H1 (cell line): ENCODE measurements at regions not wholly inside any gene's neighbourhood (a gene's known extent, or its start where the extent isn't known, plus 50 kb on each side); places are given as distances from the start of the nearest gene placed in this dataset.

Source experiments
- CTCF ChIA-PET: fragments of 300-600 bp; sonication (Branson Sonifier 250); formaldehyde crosslinking; loops from one replicate; lab custom pipeline; 2021; ENCODE audit not compliant: partially characterized antibody; lab: Charles Lee
- POLR2A ChIA-PET: fragments of 300-600 bp; sonication (Branson Sonifier 250); formaldehyde crosslinking; loops from one replicate; lab custom pipeline; 2021; ENCODE audit warnings: inconsistent platforms; ENCODE audit not compliant: partially characterized antibody; lab: Charles Lee
- DNase-seq, 2 experiments: peaks; one replicate each; pipeline versions ENCODE4 v3.0.0 to v3.0.0-alpha.2; 2010 to 2022; ENCODE audit warnings: low spot score in 2 of 2, low read depth in 1 of 2, mixed read lengths in 1 of 2
- FAIRE-seq: peaks from 2 replicates; lab custom pipeline; 2011; peaks lifted over from hg19 to GRCh38; lab: Jason Lieb, UNC
- H2AFZ ChIP-seq: 2 replicates; pipeline ENCODE4 v1.8.1; 2012; ENCODE audit warnings: low read length, inconsistent platforms
- H2AK5ac ChIP-seq: 2 replicates; pipeline ENCODE4 v1.6.1; 2013; ENCODE audit warnings: low read depth, low read length
- H2BK120ac ChIP-seq: replicated peaks from 2 replicates; pipeline ENCODE3; 2013; ENCODE audit warnings: low read depth, low read length, inconsistent platforms
- H2BK12ac ChIP-seq: 2 replicates; pipeline ENCODE4 v1.6.1; 2013; ENCODE audit warnings: low read depth, low read length
- H2BK15ac ChIP-seq: 2 replicates; pipeline ENCODE4 v1.6.1; 2013; ENCODE audit warnings: low read length
- H2BK20ac ChIP-seq: 2 replicates; pipeline ENCODE4 v1.6.1; 2013; ENCODE audit warnings: low read length
- H2BK5ac ChIP-seq: 2 replicates; pipeline ENCODE4 v1.6.1; 2013; ENCODE audit warnings: low read depth, low read length
- H3K14ac ChIP-seq: 2 replicates; pipeline ENCODE4 v1.6.1; 2013; ENCODE audit warnings: inconsistent platforms; ENCODE audit not compliant: insufficient read length
- H3K18ac ChIP-seq: 2 replicates; pipeline ENCODE4 v1.6.1; 2013; ENCODE audit warnings: low read length; ENCODE audit errors: extremely low read depth
- H3K23ac ChIP-seq: 2 replicates; pipeline ENCODE4 v1.6.1; 2013; ENCODE audit warnings: inconsistent platforms; ENCODE audit not compliant: insufficient read length
- H3K23me2 ChIP-seq: 2 replicates; pipeline ENCODE4 v1.6.1; 2013; ENCODE audit warnings: low read depth, low read length
- H3K27ac ChIP-seq: 2 replicates; pipeline ENCODE4 v1.6.1; 2011; ENCODE audit warnings: low read depth, low read length, inconsistent platforms
- H3K27me3 ChIP-seq, 4 experiments: replicated peaks in 1 of 4; 1 replicate in 1 of 4; 2 replicates in 3 of 4; pipeline versions ENCODE4 v1.6.1 to v1.8.1; 2011 to 2013; ENCODE audit warnings: low read length in 3 of 4, mild to moderate bottlenecking in 3 of 4, inconsistent platforms in 2 of 4, mixed read lengths in 2 of 4, moderate library complexity in 1 of 4; ENCODE audit not compliant: control insufficient read depth in 3 of 4, insufficient read depth in 3 of 4; ENCODE audit errors: extremely low read depth in 1 of 4
- H3K36me3 ChIP-seq, 4 experiments: 2 replicates each; pipeline versions ENCODE4 v1.6.1 to v1.8.1; 2011 to 2013; ENCODE audit warnings: mild to moderate bottlenecking in 4 of 4, low read length in 3 of 4, moderate library complexity in 2 of 4, control low read depth in 1 of 4, inconsistent platforms in 1 of 4; ENCODE audit not compliant: insufficient read depth in 4 of 4, control insufficient read depth in 2 of 4
- H3K4ac ChIP-seq: replicated peaks from 2 replicates; pipeline ENCODE3; 2013; ENCODE audit warnings: low read length, low read depth, mixed read lengths, inconsistent platforms; ENCODE audit not compliant: insufficient read length
- H3K4me1 ChIP-seq, 4 experiments: replicated peaks in 1 of 4; 1 replicate in 1 of 4; 2 replicates in 3 of 4; pipeline versions ENCODE4 v1.6.1 to v1.8.1; 2011 to 2013; ENCODE audit warnings: low read length in 3 of 4, inconsistent platforms in 2 of 4, mixed read lengths in 1 of 4; ENCODE audit not compliant: insufficient read depth in 4 of 4, control insufficient read depth in 3 of 4
- H3K4me2 ChIP-seq, 2 experiments: 2 replicates each; pipeline versions ENCODE4 v1.6.1 to v1.8.1; 2011 to 2013; ENCODE audit warnings: low read depth in 2 of 2, low read length in 2 of 2, control low read depth in 1 of 2, inconsistent platforms in 1 of 2, mild to moderate bottlenecking in 1 of 2; ENCODE audit not compliant: insufficient read depth in 1 of 2
- H3K4me3 ChIP-seq, 4 experiments: fragments of 200-600, 300-600 bp in 1 of 4; sonication (generic), shearing (Covaris generic), sonication (Bioruptor Twin) in 1 of 4; 2 replicates each; pipeline versions ENCODE4 v1.5.1 to v1.8.1; 2011 to 2016; ENCODE audit warnings: low read length in 4 of 4, low read depth in 3 of 4, control low read depth in 2 of 4, inconsistent platforms in 2 of 4, mild to moderate bottlenecking in 2 of 4, mixed read lengths in 1 of 4, moderate library complexity in 1 of 4; ENCODE audit not compliant: insufficient read depth in 2 of 4; ENCODE audit errors: extremely low read depth in 1 of 4
- H3K56ac ChIP-seq: replicated peaks from 2 replicates; pipeline ENCODE3; 2013; ENCODE audit warnings: low read depth, mild to moderate bottlenecking, mixed read lengths, low read length, inconsistent platforms; ENCODE audit not compliant: insufficient read length
- H3K79me1 ChIP-seq: 2 replicates; pipeline ENCODE4 v1.6.1; 2013; ENCODE audit warnings: low read depth, low read length, control low read depth
- H3K79me2 ChIP-seq, 2 experiments: 2 replicates each; pipeline versions ENCODE4 v1.6.1 to v1.8.1; 2012 to 2013; ENCODE audit warnings: low read length in 2 of 2, mild to moderate bottlenecking in 2 of 2, inconsistent platforms in 1 of 2; ENCODE audit not compliant: insufficient read depth in 2 of 2, control insufficient read depth in 1 of 2
- H3K9ac ChIP-seq, 4 experiments: replicated peaks in 1 of 4; 1 replicate in 1 of 4; 2 replicates in 3 of 4; pipeline versions ENCODE4 v1.6.1 to v1.8.1; 2011 to 2013; ENCODE audit warnings: low read depth in 3 of 4, low read length in 3 of 4, control low read depth in 2 of 4, mild to moderate bottlenecking in 2 of 4, moderate library complexity in 2 of 4, inconsistent platforms in 1 of 4; ENCODE audit errors: extremely low read depth in 1 of 4
- H3K9me3 ChIP-seq, 2 experiments: 2 replicates each; pipeline versions ENCODE4 v1.6.1 to v1.8.1; 2012 to 2013; ENCODE audit warnings: mild to moderate bottlenecking in 2 of 2, moderate library complexity in 2 of 2, control low read depth in 1 of 2, inconsistent platforms in 1 of 2, low read depth in 1 of 2, low read length in 1 of 2, mixed read lengths in 1 of 2; ENCODE audit not compliant: insufficient read depth in 2 of 2
- H4K20me1 ChIP-seq, 2 experiments: replicated peaks in 1 of 2; 2 replicates each; pipeline versions ENCODE3 to v1.8.1; 2011 to 2013; ENCODE audit warnings: inconsistent platforms in 2 of 2, low read length in 2 of 2, mild to moderate bottlenecking in 1 of 2; ENCODE audit not compliant: insufficient read depth in 2 of 2, control insufficient read depth in 1 of 2
- H4K5ac ChIP-seq: 2 replicates; pipeline ENCODE4 v1.6.1; 2013; ENCODE audit warnings: low read length, low read depth, mixed read lengths, inconsistent platforms; ENCODE audit not compliant: insufficient read length
- H4K8ac ChIP-seq: 2 replicates; pipeline ENCODE4 v1.8.0; 2013; ENCODE audit warnings: mild to moderate bottlenecking, moderate library complexity, low read length, inconsistent platforms; ENCODE audit not compliant: insufficient read depth; ENCODE audit errors: extremely low read depth
- H4K91ac ChIP-seq: replicated peaks from 2 replicates; pipeline ENCODE3; 2013; ENCODE audit warnings: low read length, mixed read lengths, inconsistent platforms; ENCODE audit not compliant: insufficient read length
- BCL11A ChIP-seq, 2 experiments: IDR thresholded peaks; one replicate each; pipeline ENCODE4 v1.6.1; 2011; ENCODE audit warnings: low read depth in 2 of 2, low read length in 2 of 2, mild to moderate bottlenecking in 2 of 2
- CBX8 ChIP-seq: fragments of 300-800, 300-1000 bp; sonication (generic); IDR thresholded peaks from 2 replicates; pipeline ENCODE4 v1.7.1; 2016; ENCODE audit warnings: low read depth, low read length, borderline replicate concordance
- CREB1 ChIP-seq: IDR thresholded peaks from 2 replicates; pipeline ENCODE4 v1.6.1; 2012; ENCODE audit warnings: inconsistent platforms
- FOSL1 ChIP-seq: IDR thresholded peaks from 2 replicates; pipeline ENCODE4 v1.6.1; 2011; ENCODE audit warnings: mild to moderate bottlenecking, low read depth, low read length, moderate library complexity; ENCODE audit not compliant: insufficient read depth
- GABPA ChIP-seq: IDR thresholded peaks from 2 replicates; pipeline ENCODE4 v1.6.1; 2011; ENCODE audit warnings: mild to moderate bottlenecking, low read length, moderate library complexity, borderline replicate concordance; ENCODE audit not compliant: insufficient read depth
- HDAC2 ChIP-seq, 2 experiments: fragments of 300-600 bp in 1 of 2; sonication (generic) in 1 of 2; IDR thresholded peaks; 2 replicates each; pipeline ENCODE4 v1.6.1; 2011 to 2012; ENCODE audit warnings: low read depth in 2 of 2, low read length in 2 of 2, mild to moderate bottlenecking in 2 of 2, moderate library complexity in 2 of 2, borderline replicate concordance in 1 of 2, inconsistent platforms in 1 of 2
- HDAC6 ChIP-seq: IDR thresholded peaks from one replicate; pipeline ENCODE4 v1.7.1; 2012; ENCODE audit warnings: low read depth, mild to moderate bottlenecking, inconsistent platforms, low read length, moderate library complexity
- KDM1A ChIP-seq: fragments of 200-600, 300-600 bp; sonication (generic); IDR thresholded peaks from 2 replicates; pipeline ENCODE4 v1.7.1; 2016; ENCODE audit warnings: mild to moderate bottlenecking, low read length, borderline replicate concordance
- KDM4A ChIP-seq: IDR thresholded peaks from one replicate; pipeline ENCODE4 v1.7.1; 2012; ENCODE audit warnings: low read depth, mild to moderate bottlenecking, moderate library complexity, low read length, inconsistent platforms; ENCODE audit not compliant: severe bottlenecking
- NRF1 ChIP-seq: IDR thresholded peaks from 2 replicates; pipeline ENCODE4 v1.6.1; 2011; ENCODE audit warnings: mild to moderate bottlenecking, low read depth, low read length, improper control_type of control experiment
- POLR2A ChIP-seq, 2 experiments: IDR thresholded peaks; 1 replicate in 1 of 2; 2 replicates in 1 of 2; pipeline ENCODE4 v1.6.1; 2011; ENCODE audit warnings: low read depth in 2 of 2, low read length in 2 of 2, mild to moderate bottlenecking in 2 of 2; ENCODE audit errors: control extremely low read depth in 1 of 2
- SIN3A ChIP-seq, 2 experiments: IDR thresholded peaks in 1 of 2; conservative IDR thresholded peaks in 1 of 2; 2 replicates each; pipeline ENCODE4 v1.6.1; 2011 to 2012; ENCODE audit warnings: low read length in 2 of 2, improper control_type of control experiment in 1 of 2, low read depth in 1 of 2, mild to moderate bottlenecking in 1 of 2
- SP1 ChIP-seq: IDR thresholded peaks from 2 replicates; pipeline ENCODE4 v1.6.1; 2011; ENCODE audit warnings: low read depth, low read length
- SP2 ChIP-seq: IDR thresholded peaks from 2 replicates; pipeline ENCODE4 v1.6.1; 2012; ENCODE audit warnings: mild to moderate bottlenecking, low read length, inconsistent platforms
- SP4 ChIP-seq: IDR thresholded peaks from 2 replicates; pipeline ENCODE4 v1.6.1; 2012; ENCODE audit warnings: low read length, inconsistent platforms
- SUZ12 ChIP-seq: fragments of 200-600 bp; sonication (generic); IDR thresholded peaks from 2 replicates; pipeline ENCODE4 v1.6.1; 2012; ENCODE audit warnings: mild to moderate bottlenecking, inconsistent platforms, low read length, moderate library complexity, mixed read lengths
- TBP ChIP-seq: IDR thresholded peaks from 2 replicates; pipeline ENCODE4 v1.6.1; 2011; ENCODE audit warnings: low read depth, low read length, improper control_type of control experiment
- WGBS, 2 experiments: shearing (Covaris generic) in 1 of 2; methylation state at CpG; one replicate each; pipeline versions ENCODE4 v1.1.6 to v1.1.7; 2013 to 2015; ENCODE audit warnings: low lambda C conversion rate in 2 of 2, mixed read lengths in 2 of 2, inconsistent platforms in 1 of 2, low coverage in 1 of 2, missing lambda C conversion rate in 1 of 2; ENCODE audit not compliant: insufficient replicate concordance in 2 of 2, insufficient coverage in 1 of 2, insufficient read length in 1 of 2; ENCODE audit errors: extremely low coverage in 1 of 2, missing lambda C conversion rate in 1 of 2; 5-methylcytosine and 5-hydroxymethylcytosine counted together

- DNase-seq (no peak), FAIRE-seq (no peak)
- no peaks in the 10 kb centered on the region for H3K9me3 ChIP-seq
- H2AFZ ChIP-seq = no peak overlapping the region
- no peak overlapping the region for H3K23ac ChIP-seq
- no peaks in the 10 kb centered on the region for H3K4me1 ChIP-seq
- H2AK5ac ChIP-seq = no peak overlapping the region
- H2BK15ac ChIP-seq = no peak overlapping the region
- H3K36me3 ChIP-seq = no peaks in the 10 kb centered on the region
- no peak overlapping the region for H4K8ac ChIP-seq
- H3K27me3 ChIP-seq = no peaks in the 10 kb centered on the region
- H4K5ac ChIP-seq = no peak overlapping the region
- no peaks in the 10 kb centered on the region for H4K20me1 ChIP-seq
- ChIA-PET CTCF (no interaction called here), POLR2A (no interaction called here)
- no peak overlapping the region for H3K18ac ChIP-seq
- H3K79me2 ChIP-seq = no peaks in the 10 kb centered on the region
- H4K91ac ChIP-seq = no peak overlapping the region
- H3K4me3 ChIP-seq = no peak overlapping the region
- H2BK5ac ChIP-seq = no peak overlapping the region
- H3K14ac ChIP-seq = no peak overlapping the region
- H3K79me1 ChIP-seq = no peaks in the 10 kb centered on the region
- H3K9ac ChIP-seq = no peak overlapping the region
- no peak overlapping the region for H2BK120ac ChIP-seq
- H3K4me2 ChIP-seq = no peak overlapping the region
- no peak overlapping the region for H2BK20ac ChIP-seq
- no peak overlapping the region for H3K4ac ChIP-seq
- H2BK12ac ChIP-seq = no peak overlapping the region
- H3K23me2 ChIP-seq = no peaks in the 10 kb centered on the region; the same call in 1 of the 2 replicates
- no peak overlapping the region for H3K56ac ChIP-seq
- 88% methylated on average over 1 of the region's 1 CpG; no CpG with 5 or more reads in 1 of the 2 experiments for WGBS, 2 experiments
- no peak overlapping the region for H3K27ac ChIP-seq
- TF ChIP-seq NRF1 (no peak), CBX8 (no peak), KDM4A (no peak), HDAC6 (no peak), GABPA (no peak), TBP (no peak), SUZ12 (no peak), SP2 (no peak), CREB1 (no peak), SP1 (no peak), HDAC2 (IDR thresholded peaks at IDR 0.05; ENCODE audit: borderline replicate concordance in 1 of 2, low read depth in 2 of 2, low read length in 2 of 2) (no peak), BCL11A (IDR thresholded peaks at IDR 0.05; ENCODE audit: low read depth in 2 of 2, low read length in 2 of 2) (no peak), FOSL1 (no peak), POLR2A (IDR thresholded peaks at IDR 0.05; ENCODE audit: control extremely low read depth in 1 of 2, low read depth in 2 of 2, low read length in 2 of 2) (no peak), KDM1A (no peak), SP4 (no peak), SIN3A (conservative IDR thresholded peaks at IDR 0.05 in 1 of 2, IDR thresholded peaks at IDR 0.05 in 1 of 2; ENCODE audit: low read depth in 1 of 2, low read length in 2 of 2) (no peak)
Observed at GRCh38 chr3:99126316-99126715, 224.8 kb upstream of the DCBLD2 start.
